Right forelimb (tissue), 1 donor: ENCODE measurements at regions not wholly inside any gene's neighbourhood (a gene's known extent, or its start where the extent isn't known, plus 50 kb on each side); places are given as distances from the start of the nearest gene placed in this dataset.
"Not testable (repeated sequence)": the region's sequence is repeated elsewhere in the genome, so short reads cannot be mapped to it uniquely, and the experiment has no call there.

Source experiments
- DNase-seq: peaks from one replicate; pipeline ENCODE4 v3.0.0-alpha.2; 2018

DNA sequence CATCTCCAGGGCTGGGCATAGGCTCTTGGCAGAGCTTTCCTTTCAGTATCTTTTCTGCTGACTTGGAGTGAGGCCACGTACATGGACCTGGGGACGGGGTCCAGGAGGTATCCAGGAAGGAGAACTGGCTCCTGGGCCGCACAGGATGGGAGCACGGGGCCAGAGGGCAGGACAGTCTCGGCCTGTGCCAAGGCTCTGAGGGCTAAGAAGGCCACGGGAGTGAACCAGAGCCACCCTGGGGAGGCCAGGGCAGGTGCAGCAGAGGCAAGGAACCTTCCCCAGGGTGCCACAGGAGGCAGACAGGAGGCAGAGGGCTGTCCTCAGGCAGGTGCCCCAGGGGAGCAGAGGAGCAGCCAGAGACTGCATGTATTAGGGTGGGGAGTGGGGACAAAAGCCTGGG is 50.3 kb downstream of the PLXNA1 start:
- no peak for DNase-seq

DNA sequence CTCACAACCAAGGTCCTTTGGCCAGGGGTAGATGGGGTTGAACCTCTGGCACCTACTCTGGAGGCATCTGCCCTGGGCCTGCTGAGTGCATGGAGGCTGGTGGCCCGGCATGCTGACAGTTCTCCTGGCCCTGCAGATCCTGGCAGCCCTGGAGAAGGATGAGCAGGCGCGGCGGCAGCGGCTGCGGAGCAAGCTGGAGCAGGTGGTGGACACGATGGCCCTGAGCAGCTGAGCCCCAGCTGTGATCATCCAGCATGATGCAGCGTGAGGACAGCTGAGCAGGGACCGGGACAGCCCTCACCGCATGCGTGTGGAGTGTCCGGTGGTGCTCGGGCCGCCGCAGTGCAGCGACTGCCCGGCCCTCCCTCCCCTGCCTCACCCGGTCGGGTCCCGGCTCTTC is 50.9 kb downstream of the PLXNA1 start:
- DNase-seq, result peak; percentile 68

DNA sequence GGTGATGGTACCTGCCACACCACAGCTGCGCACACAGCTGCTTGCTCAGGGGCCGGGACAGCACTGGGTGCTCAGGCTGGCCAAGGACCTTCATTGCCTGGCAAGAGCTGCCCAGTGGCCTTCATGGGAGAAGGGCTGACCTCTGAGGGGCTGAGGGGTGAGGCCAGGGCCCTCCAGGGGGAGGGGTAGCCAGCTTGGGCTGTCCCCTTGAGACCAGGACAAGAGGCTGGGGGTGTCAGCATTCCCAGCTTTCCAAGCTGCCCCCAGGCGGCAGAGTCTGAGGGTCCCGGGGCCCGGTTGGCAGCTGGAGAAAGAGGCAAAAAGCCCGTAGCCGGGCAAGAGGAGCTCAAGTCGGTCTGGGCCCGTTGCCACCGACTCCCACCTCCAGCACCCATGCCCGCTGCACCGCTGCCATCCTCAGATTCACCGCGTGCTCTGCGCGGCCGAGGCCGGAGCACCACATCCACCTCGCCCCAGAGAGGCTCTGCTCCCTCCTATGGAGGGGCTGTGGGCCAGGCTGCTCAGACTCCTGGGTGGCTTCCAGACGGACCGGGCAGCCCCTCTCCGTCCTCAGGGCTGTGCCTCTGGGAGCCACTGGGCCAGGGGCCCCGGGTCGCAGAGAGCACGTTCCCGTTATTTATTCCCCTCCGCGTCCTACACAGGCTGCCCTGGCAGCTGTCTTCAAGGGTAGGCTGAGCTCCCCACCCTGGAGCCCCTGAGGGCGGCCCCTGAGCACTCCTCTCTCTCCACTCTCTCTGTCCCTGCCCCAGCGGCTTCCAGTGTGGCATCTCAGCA is 51.5 kb downstream of the PLXNA1 start:
- DNase-seq, result no peak

DNA sequence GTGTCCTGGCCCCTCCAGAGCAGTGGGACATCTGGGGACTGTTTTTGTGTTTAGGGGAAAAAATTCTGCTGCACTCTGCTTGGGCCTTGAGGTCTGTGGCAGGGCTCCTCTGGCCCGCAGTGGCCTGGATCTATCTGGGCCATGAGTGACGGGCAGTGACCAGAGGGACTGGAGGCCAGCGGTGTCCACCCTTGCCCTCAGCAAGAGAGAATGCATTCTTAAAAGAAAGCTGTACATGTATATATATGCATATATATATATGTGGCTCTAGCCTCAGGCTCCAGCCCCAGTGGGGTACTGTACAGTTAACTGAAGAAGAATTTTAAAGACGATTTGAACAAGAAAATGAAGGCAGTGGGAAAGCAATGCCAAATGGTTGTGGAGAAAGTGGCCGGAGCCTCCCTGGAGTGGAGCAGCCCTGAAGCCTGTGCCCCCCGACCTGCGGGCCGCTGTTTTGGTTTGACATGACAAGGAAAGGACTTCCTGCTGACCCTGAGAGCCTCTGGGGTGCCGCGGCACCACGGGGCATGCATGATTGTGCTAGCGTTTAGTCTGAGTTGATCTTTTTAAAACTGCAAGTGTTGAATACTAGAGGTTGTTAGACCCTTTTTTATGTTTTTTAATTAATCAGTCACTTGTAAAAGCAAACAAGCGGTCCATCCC is 52.2 kb downstream of the PLXNA1 start:
- DNase-seq, result no peak

DNA sequence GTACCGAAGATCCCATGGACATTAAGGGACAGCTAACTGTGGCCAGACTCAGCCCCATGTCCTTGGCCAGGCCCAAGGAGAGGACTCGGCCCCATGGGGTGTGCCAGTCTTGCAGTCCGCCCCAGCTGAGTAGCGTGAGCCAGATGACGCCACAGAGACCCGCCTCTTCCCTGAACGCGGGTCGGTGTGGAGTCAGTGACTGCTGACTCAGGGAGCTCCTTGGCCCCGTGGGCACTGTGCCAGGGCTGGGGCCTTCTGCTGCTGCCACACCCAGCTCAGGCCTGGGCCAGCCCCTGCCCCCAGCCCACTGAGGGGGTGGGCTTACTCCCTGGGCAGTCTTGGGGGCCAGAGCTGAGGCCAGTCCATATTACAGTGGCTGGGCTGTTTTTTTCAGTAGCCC is 52.8 kb downstream of the PLXNA1 start:
- DNase-seq, result no peak

DNA sequence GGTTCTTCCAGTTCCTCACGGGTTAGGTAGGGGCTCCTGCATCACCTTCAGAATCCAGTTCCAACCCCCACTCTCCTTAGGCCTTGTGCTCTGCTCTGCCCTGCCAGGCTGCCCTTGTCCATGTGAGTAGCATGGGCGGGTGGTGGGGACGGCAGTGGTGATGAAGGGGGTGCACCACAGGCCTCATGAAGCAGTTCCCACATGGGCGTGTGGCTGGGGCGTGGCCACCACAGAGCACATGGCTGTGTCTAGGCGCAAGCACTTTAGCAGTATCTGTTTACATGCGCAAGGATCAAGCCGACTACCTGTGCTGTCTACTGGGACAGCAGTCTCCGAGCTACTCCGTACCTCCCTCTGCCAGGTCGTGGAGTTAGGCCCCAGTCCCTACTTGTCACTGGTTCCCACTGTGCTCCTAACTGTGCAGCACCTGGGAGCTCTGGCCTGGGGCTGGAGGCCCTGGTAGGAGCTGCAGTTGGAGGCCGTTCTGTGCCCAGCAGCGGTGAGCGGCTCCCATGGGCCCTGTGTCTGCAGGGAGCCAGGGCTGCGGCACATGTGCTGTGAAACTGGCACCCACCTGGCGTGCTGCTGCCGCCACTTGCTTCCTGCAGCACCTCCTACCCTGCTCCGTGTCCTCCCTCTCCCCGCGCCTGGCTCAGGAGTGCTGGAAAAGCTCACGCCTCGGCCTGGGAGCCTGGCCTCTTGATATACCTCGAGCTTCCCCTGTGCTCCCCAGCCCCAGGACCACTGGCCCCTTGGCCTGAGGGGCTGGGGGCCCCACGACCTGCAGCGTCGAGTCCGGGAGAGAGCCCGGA is 53.5 kb downstream of the PLXNA1 start:
- no peak for DNase-seq

DNA sequence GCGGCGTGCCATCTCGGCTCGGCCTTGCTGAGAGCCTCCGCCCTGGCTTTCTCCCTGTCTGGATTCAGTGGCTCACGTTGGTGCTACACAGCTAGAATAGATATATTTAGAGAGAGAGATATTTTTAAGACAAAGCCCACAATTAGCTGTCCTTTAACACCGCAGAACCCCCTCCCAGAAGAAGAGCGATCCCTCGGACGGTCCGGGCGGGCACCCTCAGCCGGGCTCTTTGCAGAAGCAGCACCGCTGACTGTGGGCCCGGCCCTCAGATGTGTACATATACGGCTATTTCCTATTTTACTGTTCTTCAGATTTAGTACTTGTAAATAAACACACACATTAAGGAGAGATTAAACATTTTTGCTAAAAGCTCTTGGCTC is 54.1 kb downstream of the PLXNA1 start:
- DNase-seq, result no peak

DNA sequence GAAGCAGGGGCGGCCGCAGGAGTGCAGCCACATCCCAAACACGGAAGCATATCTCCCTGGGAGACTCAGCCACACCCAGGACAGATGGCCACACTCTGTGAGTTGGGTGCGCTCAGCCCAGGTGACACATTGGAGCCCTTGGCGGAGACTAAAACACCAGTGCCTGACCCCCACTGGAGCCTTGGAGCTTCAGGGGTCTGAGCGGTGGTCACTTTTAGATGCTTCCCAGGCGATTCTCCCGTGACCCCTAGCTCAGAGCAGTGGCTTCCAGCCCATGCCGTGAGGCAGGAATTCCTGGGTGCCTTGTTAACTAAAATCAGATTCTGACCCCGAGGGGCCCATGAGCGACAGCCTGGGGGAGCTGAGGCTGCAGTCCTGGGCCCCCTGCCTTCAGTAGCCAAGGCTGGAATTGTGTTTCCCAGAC is 54.5 kb downstream of the PLXNA1 start:
- no peak for DNase-seq

DNA sequence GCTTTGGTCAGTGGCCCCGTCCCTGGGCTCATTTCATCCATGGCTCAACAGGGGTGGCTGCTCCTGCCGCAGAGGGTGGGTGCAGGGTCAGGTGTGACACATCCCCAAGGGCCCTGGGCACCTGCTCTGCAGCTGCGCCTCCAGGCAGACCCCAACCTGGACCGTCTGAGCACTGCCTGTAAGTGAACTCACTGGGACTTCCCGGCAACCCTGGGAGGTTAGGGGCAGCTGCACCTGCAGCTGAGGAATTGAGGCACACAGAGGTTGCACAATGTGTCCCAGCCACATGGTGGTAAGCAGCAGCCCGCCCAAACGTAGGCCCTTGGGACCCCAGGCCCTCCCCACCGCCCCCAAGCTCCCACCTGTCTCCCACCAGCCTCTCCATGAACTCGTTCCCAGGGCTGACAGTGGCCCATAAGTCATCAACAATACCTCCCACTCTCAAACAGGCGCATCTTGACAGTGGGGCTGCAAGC is 55.1 kb downstream of the PLXNA1 start:
- no peak for DNase-seq

DNA sequence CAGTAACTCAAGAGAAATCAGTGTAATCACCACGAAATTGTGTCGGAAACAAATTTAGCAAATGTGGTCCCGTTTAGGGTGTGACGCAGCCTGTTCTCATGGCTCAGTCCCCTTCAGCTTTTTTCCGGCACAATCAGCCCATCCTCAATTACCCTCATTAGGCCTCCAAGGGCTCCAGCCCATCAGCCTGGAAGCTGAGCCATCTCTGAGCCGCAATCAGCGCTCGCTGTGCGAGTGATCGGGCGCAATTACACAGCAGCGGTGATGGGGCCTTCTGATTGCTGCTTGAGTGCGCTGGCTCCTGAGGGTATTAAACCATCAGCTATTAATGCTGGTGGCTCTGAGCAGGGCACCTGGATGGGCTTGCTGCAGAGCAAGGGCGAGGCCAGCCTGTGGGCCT is 55.6 kb downstream of the PLXNA1 start:
- no peak for DNase-seq

DNA sequence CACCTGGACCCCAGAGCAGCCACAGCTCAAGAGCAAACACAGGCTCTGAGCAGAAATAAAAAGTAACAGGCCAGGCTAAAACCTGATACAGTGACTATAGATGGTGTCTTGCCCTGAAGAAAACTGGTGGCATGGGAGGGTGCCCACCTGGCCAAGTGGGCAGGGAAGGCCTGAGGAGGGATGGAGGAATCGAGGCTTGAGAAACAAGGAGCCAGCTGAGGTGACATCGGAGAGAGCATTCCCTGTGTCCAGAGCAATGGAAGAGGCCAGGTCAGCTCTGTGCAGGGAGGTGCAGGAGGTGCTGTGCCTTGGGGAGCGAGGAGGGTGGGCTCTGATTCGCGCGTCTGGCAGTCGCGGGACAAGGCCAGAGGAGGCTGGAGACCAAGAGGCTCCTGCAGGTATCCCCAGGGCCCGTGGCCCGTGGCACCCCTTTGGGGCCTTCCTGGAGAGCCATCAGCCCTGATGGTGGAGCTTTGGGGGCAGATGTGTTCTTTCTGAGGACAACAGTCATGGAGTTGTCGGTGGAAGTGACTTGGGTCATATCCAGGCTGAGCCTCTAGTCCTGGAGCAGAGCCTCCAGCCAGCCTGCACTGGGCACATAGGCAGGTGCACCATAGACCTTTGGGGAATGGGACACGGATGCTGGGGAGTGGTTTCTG is 56.1 kb downstream of the PLXNA1 start:
- DNase-seq, result no peak

DNA sequence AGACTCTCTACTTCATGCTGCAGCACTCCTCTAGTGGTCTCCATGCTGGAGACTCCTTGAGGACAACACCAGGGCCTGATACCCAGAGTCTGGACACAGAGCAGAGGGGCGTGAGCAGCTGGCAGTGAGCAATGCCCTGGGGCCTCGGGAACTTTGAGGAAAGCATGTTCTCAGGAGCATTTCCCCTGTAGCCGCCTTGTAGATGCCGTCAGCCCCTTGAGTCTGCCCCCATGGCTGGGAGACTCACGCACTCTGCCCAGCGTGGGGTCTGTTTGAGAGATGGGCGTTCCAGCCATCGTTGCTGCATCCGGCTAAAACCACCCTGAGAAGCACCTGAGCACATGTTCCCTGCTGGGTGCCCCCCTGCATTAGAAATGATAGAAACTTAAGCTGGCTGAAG is 56.8 kb downstream of the PLXNA1 start:
- no peak for DNase-seq

DNA sequence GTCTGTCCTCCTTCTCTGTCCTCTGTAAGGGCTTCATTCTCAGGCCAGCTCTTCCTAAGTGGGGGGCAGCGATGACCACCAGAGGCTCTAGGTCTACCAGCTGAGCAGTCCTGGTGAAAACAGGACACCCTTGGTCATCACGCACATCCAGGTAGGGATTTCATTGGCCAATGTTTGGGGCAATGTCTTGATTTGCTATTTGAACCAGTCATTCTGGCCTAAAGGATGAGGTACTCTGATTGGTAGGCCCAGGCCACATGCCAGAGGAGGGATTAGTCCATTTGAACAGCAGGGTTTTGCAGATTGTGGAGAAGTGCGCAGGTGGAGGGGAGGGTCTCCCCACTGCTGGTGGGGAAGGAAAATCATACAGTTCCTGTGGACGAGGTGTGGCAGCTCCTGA is 57.3 kb downstream of the PLXNA1 start:
- DNase-seq, result no peak

DNA sequence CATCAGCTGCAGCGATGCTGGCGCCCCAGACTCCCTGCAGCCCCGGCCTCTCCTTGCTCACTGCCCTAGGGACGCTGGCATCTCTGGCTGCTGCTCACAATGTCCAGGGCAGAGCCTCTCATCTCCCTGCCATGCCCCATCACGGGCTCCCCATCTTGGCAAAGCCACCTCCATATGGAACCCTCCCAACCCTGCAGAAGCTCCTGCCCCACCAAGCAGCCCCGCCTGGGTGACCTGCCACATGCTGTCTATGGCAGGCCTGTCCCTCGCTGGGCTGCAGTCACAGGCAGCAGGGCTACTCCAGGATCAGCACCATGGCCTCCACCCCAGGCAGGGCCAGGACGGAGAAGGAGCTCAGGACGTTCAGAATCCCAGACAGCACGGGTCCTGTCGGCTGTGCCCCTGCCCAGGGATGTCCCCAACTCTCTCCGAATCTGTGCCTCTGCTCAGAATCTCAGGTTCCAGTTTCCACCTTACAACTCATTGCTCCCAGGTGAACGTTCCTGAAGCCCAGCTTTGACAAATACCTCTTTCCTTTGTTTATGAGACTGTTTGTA is 58.4 kb downstream of the PLXNA1 start:
- no peak for DNase-seq

DNA sequence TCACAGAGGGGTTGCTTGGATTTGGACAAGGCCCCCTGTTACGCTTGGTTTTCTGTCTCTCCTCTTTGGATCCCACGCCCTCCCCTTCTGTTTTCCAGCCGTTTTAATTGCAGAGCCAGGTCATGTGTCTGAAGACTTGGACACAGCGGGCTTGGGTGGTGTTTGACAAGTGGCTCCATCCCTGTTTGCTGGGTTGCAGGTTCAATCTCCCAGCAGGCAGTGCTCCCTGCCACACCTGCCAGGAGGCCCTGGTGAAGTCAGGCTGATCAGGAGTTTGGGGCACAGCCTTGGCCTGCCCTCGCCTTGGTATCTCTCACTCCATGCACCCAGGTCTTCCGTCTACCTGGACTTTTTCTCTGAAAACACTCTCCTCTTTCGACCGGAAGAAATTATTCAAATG is 59.0 kb downstream of the PLXNA1 start:
- DNase-seq, result no peak

DNA sequence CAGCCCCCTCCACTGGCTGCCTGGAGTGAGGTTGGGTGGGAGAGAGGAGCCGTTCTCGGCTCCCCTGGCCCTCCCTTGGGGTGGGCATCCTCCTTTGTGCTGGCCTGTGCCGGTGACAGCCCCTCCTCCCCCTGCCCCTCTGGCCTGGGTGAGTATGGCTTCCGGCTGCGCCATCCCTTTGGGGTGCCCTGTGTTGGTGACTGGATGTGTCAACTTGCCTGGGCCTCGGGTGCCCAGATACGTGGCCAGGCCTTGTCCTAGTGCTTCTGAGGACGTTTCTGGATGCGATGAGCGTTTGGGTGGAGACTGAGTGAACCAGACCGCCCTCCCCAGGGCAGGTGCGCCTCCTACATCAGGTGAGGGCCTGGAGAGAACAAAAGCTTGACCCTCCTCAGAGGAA is 59.7 kb downstream of the PLXNA1 start:
- no peak for DNase-seq

DNA sequence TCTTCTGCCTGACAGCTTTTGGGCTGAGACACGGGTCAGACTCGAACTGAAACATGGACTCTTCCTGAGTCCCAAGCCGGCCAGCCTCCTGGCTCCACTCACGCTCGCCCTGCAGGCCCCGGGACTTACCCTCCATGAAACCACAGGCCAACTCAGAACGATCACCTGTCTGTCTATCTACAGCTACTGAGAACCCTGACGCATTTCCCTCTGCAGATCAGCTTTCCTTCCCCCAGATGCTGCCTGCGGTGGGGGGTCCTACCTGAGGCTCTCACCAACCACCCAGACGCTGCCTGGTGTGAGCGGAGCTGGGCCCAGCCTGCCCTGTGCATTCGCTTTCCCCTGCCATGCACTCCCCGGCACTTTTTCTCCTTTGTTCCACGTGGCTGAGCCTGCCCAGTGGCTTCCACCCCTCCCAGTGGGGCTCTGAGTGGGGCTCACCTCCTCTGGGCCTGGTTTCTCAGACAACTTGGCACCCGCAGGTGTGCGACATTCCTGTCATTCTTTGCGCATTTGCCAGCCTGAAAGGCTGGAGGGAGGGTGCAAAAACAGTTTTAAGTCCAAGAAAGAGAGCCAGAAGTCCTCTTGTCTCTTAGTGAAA is 60.2 kb downstream of the PLXNA1 start:
- DNase-seq, result no peak

DNA sequence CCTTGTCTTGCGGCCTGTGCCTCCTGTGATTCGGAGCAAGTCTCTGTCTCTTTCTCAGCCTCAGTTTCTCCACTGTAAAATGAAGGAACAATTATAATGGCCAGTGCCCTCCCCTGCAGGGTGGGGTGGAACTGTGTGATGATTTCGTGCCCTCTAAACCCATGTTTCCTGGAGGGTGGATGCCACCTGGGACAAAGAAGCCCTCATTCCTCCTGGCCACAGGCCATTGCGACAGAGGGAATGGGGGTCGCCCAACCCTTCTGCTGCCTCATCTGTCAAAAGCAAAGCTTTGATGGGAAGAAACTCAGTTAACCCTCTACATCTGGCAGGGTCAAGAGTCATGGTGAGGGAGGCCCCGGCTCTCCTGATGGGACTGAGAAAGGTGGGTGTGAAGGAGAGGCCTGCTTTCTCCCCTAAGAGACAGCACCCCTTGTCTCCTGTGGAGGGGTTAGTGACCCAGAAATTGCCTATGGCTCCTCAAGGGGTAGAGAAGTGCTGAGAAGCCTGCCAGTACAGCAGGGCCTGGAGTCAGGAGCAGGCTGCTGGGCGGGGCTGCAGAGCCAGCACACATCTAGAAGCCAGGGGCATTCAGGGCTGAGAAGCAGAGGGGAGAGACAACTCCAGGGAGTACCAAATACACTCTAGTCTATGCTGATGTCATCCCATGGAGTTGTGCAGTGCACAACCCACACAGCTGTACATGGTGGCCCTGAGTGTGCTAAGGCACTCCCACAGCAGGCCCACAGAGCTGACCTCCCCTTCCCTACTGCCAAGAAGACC is 61.0 kb downstream of the PLXNA1 start:
- DNase-seq, result no peak

DNA sequence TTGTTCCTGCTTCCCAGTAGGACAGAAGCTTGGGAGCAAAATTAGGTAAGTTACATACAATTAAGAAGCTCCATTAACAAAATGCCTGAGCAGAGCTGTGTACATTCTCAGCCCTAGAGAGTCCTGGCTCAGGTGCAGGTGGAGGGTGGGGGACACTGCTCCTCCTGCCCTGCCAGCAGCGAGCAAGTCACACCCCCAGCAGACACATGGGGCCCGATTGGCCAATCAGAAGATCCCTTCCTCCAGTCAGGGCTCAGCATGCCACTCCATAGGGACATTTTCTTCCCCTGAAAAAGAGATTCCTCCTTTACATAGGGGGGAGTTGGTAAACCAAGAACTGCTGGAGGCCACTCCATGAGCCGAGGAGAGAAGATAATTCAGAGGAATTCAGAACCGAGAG is 62.1 kb downstream of the PLXNA1 start:
- no peak for DNase-seq

DNA sequence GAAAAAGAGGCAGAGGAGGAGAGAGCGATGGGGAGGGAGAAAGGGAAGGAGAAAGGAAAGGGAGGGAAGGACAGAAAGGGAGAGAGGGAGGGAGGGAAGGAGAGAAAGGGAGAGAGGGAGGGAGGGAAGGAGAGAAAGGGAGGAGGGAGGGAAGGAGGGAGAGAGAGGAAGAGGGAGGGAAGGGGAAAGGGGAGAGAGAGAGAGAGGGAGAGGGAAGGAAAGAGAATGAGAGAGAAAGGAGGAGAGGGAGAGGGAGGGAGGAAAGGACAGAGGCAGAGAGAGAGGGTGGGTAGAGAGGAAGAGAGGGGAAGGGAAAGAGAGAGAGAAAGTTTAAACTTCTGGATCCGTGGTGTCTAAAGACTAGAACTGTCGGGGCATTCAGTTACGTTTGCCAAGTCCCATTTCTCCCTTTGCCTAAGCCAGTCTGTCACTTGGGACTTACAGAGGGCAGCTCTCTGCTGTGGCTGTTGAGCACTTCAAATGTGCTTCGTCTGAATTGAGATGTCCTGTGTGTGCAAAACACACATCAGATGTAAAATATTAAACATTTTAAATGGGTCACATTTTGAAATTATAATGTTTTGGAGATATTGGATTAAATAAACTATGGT is 62.6 kb downstream of the PLXNA1 start:
- no peak for DNase-seq

DNA sequence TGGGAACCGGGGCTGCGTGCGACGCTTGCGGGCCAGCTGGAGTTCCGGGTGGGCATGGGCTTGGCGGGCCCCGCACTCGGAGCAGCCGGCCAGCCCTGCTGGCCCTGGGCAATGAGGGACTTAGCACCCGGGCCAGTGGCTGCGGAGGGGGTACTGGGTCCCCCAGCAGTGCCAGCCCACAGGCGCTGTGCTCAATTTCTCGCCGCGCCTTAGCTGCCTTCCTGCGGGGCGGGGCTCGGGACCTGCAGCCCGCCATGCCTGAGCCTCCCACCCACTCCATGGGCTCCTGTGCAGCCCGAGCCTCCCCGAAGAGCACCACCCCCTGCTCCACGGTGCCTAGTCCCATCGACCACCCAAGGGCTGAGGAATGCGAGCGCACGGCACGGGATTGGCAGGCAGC is 63.8 kb downstream of the PLXNA1 start:
- not testable (repeated sequence) for DNase-seq
